Natural killer cell (primary cell): ENCODE measurements at regions not wholly inside any gene's neighbourhood (a gene's known extent, or its start where the extent isn't known, plus 50 kb on each side); places are given as distances from the start of the nearest gene placed in this dataset.

Source experiments
- ATAC-seq, 3 donors: fragments of 150-1000 bp in 2 of 3; fragments of 200-7000 bp in 1 of 3; cut with Tn5 transposase; 1 replicate in 1 of 3; 2 replicates in 2 of 3; pipeline ENCODE4 v1.10.0; 2021; ENCODE audit warnings: mild to moderate bottlenecking in 2 of 3, moderate library complexity in 2 of 3
- DNase-seq, 2 donors: peaks; one replicate each; pipeline versions ENCODE4 v3.0.0 to v3.0.0-alpha.2; 2013 to 2021; ENCODE audit warnings: mixed read lengths in 1 of 2
- H3K27ac ChIP-seq: one replicate; pipeline ENCODE4 v1.5.1; 2013; ENCODE audit warnings: mild to moderate bottlenecking, low read length
- H3K27me3 ChIP-seq: one replicate; pipeline ENCODE4 v1.6.1; 2013; ENCODE audit warnings: low read length; ENCODE audit not compliant: control insufficient read depth, insufficient read depth
- H3K36me3 ChIP-seq: one replicate; pipeline ENCODE4 v1.6.1; 2013; ENCODE audit warnings: low read length; ENCODE audit not compliant: control insufficient read depth, insufficient read depth
- H3K4me1 ChIP-seq: one replicate; pipeline ENCODE4 v1.6.1; 2013; ENCODE audit warnings: low read length; ENCODE audit not compliant: control insufficient read depth, insufficient read depth
- H3K4me3 ChIP-seq: one replicate; pipeline ENCODE4 v1.5.1; 2013; ENCODE audit warnings: low read length
- H3K9me3 ChIP-seq: one replicate; pipeline ENCODE4 v1.6.1; 2013; ENCODE audit warnings: low read length; ENCODE audit not compliant: control insufficient read depth, insufficient read depth
- H3K27ac Mint-ChIP-seq, 2 donors: one replicate each; pipeline ENCODE4 v1.8.0; 2022; ENCODE audit warnings: mild to moderate bottlenecking in 2 of 2, mixed read lengths in 2 of 2, moderate library complexity in 1 of 2
- H3K27me3 Mint-ChIP-seq, 2 donors: one replicate each; pipeline ENCODE4 v1.8.0; 2022; ENCODE audit warnings: low read depth in 2 of 2, mixed read lengths in 2 of 2
- H3K36me3 Mint-ChIP-seq: one replicate; pipeline ENCODE4 v1.8.0; 2022; ENCODE audit warnings: mixed read lengths
- H3K4me1 Mint-ChIP-seq, 2 donors: one replicate each; pipeline ENCODE4 v1.8.0; 2022; ENCODE audit warnings: mixed read lengths in 2 of 2
- H3K4me3 Mint-ChIP-seq: one replicate; pipeline ENCODE4 v1.8.0; 2022; ENCODE audit warnings: mild to moderate bottlenecking, moderate library complexity, mixed read lengths
- H3K9me3 Mint-ChIP-seq, 2 donors: one replicate each; pipeline ENCODE4 v1.8.0; 2022; ENCODE audit warnings: mixed read lengths in 2 of 2
- WGBS: methylation state at CpG from one replicate; pipeline ENCODE4 v1.1.7; 2013; ENCODE audit warnings: missing lambda C conversion rate; ENCODE audit not compliant: insufficient coverage; 5-methylcytosine and 5-hydroxymethylcytosine counted together
- intact Hi-C: fragments of 100-400 bp; cut with micrococcal nuclease; formaldehyde crosslinking; loops from one replicate; pipeline ENCODE4 v1.14.2; 2022
- TF ChIP-seq, protein P1 (sequence below): fragments of 200-600 bp; IDR thresholded peaks from one replicate; pipeline ENCODE4 v1.8.0; 2022; ENCODE audit warnings: antibody characterized with exemption

DNA sequence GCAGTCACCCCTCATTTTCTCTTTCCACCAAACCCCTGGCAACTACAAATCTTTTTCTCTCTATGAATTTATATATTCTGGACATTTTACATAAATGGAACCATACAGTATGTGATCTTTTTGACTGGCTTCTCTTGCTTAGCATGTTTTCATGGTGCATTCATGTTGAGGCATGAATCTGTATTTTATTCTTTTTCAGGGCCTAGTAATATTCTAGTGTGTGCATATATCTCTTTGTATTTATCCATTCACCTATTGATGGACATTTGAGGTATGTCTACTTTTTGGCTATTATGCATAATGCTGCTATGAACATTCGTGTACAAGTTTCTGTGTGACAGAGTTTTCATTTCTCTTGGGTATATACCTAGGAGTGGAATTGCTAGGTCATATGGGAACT, 78.2 kb downstream of the HACD1 start:
- H3K9me3 Mint-ChIP-seq, result peaks cover 0 to 2% of the 10 kb centered on the region in 2 donors
- no peaks in the 10 kb centered on the region for H3K4me1 ChIP-seq
- no peak for ATAC-seq
- no peak overlapping the region for H3K27ac ChIP-seq
- no peak for DNase-seq
- peaks cover 2 to 7% of the 10 kb centered on the region in 2 donors for H3K4me1 Mint-ChIP-seq
- H3K9me3 ChIP-seq, result peaks cover 4% of the 10 kb centered on the region
- no peaks in the 10 kb centered on the region for H3K36me3 ChIP-seq
- H3K27me3 ChIP-seq, result no peaks in the 10 kb centered on the region
- H3K36me3 Mint-ChIP-seq, result no peaks in the 10 kb centered on the region
- WGBS, result 88% methylated on average over 1 of the region's 1 CpG
- H3K27ac Mint-ChIP-seq, result no peak overlapping the region
- TF ChIP-seq, protein P1, sequence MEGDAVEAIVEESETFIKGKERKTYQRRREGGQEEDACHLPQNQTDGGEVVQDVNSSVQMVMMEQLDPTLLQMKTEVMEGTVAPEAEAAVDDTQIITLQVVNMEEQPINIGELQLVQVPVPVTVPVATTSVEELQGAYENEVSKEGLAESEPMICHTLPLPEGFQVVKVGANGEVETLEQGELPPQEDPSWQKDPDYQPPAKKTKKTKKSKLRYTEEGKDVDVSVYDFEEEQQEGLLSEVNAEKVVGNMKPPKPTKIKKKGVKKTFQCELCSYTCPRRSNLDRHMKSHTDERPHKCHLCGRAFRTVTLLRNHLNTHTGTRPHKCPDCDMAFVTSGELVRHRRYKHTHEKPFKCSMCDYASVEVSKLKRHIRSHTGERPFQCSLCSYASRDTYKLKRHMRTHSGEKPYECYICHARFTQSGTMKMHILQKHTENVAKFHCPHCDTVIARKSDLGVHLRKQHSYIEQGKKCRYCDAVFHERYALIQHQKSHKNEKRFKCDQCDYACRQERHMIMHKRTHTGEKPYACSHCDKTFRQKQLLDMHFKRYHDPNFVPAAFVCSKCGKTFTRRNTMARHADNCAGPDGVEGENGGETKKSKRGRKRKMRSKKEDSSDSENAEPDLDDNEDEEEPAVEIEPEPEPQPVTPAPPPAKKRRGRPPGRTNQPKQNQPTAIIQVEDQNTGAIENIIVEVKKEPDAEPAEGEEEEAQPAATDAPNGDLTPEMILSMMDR, result no peak
- no peak overlapping the region for H3K4me3 ChIP-seq
- H3K4me3 Mint-ChIP-seq, result no peak overlapping the region
- intact Hi-C loops, result no loop called here
- no peaks in the 10 kb centered on the region for H3K27me3 Mint-ChIP-seq

DNA sequence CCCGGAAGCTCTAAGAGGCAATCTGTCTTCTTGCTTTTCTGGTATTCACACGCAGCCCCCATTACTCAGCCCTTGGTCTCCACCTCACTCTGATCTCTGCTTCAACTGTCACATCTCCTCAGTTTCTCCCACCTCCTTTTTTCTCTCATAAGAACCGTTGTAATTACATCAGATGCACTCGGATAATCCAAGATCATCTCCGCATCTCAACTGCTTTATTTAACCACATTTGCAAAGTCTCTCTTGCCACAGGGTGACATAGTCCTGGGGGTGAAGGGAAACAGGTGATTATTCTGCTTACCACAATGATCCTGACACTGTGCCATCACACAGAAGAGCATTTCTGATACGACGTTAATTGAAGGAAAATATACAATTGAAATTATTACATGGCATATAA, 79.9 kb downstream of the HACD1 start:
- DNase-seq (no peak), ATAC-seq (no peak)
- Mint-ChIP-seq H3K9me3 (peaks cover 0 to 2% of the 10 kb centered on the region in 2 donors), H3K4me3 (no peak overlapping the region), H3K36me3 (no peaks in the 10 kb centered on the region), H3K4me1 (peaks cover 10 to 14% of the 10 kb centered on the region in 2 donors), H3K27me3 (no peaks in the 10 kb centered on the region), H3K27ac (no peak overlapping the region)
- H3K27ac ChIP-seq, result no peak overlapping the region
- 90% methylated on average over 4 of the region's 7 CpGs for WGBS
- no peak overlapping the region for H3K4me3 ChIP-seq
- H3K4me1 ChIP-seq, result no peaks in the 10 kb centered on the region
- TF ChIP-seq, protein P1, result no peak
- H3K36me3 ChIP-seq, result no peaks in the 10 kb centered on the region
- peaks cover 4% of the 10 kb centered on the region for H3K9me3 ChIP-seq
- intact Hi-C loops, result no loop called here
- H3K27me3 ChIP-seq, result no peaks in the 10 kb centered on the region

DNA sequence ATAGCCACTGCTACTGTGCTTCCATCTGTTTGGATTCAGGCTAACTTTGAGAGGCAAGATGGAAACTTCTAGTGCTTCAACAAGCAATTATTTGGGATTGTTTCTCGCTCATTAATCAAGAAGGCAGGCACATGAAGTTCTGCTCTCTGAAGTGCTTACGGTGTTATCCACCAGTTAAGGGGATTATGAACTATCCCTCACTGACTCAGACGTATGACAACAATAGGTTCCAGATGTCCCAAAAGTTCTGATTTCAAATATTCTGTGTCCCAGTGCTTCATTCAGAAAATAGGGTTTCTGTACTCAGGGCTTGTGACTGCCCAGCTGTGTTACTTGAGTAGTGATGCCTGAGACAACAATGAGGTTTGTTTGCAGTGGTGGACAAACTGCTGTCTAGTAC, 81.0 kb downstream of the HACD1 start:
- 98% methylated on average over 3 of the region's 3 CpGs for WGBS
- Mint-ChIP-seq H3K4me1 (peaks cover 10 to 14% of the 10 kb centered on the region in 2 donors), H3K4me3 (no peak overlapping the region), H3K27me3 (no peaks in the 10 kb centered on the region), H3K9me3 (peaks cover 0 to 2% of the 10 kb centered on the region in 2 donors), H3K27ac (no peak overlapping the region), H3K36me3 (no peaks in the 10 kb centered on the region)
- intact Hi-C loops, result no loop called here
- Histone ChIP-seq H3K4me1 (no peaks in the 10 kb centered on the region), H3K4me3 (no peak overlapping the region), H3K27me3 (no peaks in the 10 kb centered on the region), H3K9me3 (peaks cover 4% of the 10 kb centered on the region), H3K27ac (no peak overlapping the region), H3K36me3 (no peaks in the 10 kb centered on the region)
- no peak for ATAC-seq
- TF ChIP-seq, protein P1, result no peak
- no peak for DNase-seq

- Mint-ChIP-seq H3K27me3 (no peaks in the 10 kb centered on the region), H3K36me3 (no peaks in the 10 kb centered on the region), H3K27ac (peak overlapping the region in 1 of 2 donors; percentile 54), H3K9me3 (no peaks in the 10 kb centered on the region), H3K4me1 (peaks cover 10 to 11% of the 10 kb centered on the region in 2 donors), H3K4me3 (no peak overlapping the region)
- Histone ChIP-seq H3K9me3 (no peaks in the 10 kb centered on the region), H3K4me1 (no peaks in the 10 kb centered on the region), H3K27ac (no peak overlapping the region), H3K27me3 (no peaks in the 10 kb centered on the region), H3K4me3 (no peak overlapping the region), H3K36me3 (no peaks in the 10 kb centered on the region)
- peak in 1 of 3 donors; percentile 17 for ATAC-seq
- no peak for DNase-seq
- WGBS, result 52% methylated on average over 3 of the region's 4 CpGs
- intact Hi-C loops, result no loop called here
- TF ChIP-seq, protein P1, result no peak
Observed at GRCh38 chr10:17533731-17534130, 79.3 kb upstream of the ST8SIA6 start.
